ENCODE measurements at regions not wholly inside any gene's neighbourhood (a gene's known extent, or its start where the extent isn't known, plus 50 kb on each side); places are given as distances from the start of the nearest gene placed in this dataset.

GRCh38 chr1:192713921-192714320, 78.0 kb downstream of the RGS13 start:
- no peak for DNase-seq
- in situ Hi-C loops (cut with HindIII; ENCODE audit: low pct_ligation_motif_present, low pct_unique_long_range_greater_than_20kb, low sequenced_read_pairs) = no loop called here

GRCh38 chr1:192724670-192725069, 84.2 kb upstream of the RGS2 start:
- in situ Hi-C loops (cut with HindIII; ENCODE audit: low pct_ligation_motif_present, low pct_unique_long_range_greater_than_20kb, low sequenced_read_pairs) = no loop called here
- peak; percentile 40 for DNase-seq

DNA sequence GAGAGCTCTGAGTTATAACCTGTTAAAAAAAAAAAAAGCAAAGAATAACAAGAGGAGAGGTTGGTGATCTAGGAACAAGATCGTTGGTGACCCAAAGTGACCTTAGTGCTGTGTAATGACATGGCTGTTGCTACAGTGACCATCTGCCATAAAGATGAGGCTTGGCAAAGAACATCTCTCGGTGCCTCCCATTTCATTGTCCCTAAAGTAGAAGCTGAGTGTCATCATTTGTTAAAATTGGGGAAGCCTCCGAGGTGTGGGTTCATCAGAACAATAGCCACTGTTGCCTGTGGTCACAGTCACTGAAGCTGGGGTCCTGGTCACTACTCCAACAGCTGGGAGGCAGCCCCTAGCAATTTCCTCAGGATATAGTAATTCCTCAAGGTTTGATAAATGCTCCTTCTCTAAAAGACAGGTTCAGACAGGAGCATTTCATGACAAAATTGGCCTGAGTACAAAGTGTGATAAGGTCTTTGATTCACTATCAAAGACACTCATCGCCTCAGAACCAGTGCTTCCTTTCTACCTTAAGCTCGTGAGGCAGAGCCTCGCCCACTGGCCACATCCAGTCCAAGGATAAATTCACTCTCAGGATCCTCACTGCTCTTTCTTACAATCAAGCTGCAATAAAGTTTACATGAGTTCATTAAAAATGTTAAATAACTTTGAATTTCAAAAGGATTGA, 81.9 kb upstream of the RGS2 start:
- in situ Hi-C loops (cut with HindIII; ENCODE audit: low pct_ligation_motif_present, low pct_unique_long_range_greater_than_20kb, low sequenced_read_pairs) = no loop called here
- DNase-seq = no peak

GRCh38 chr1:192729500-192729899, 79.3 kb upstream of the RGS2 start:
- in situ Hi-C loops (cut with HindIII; ENCODE audit: low pct_ligation_motif_present, low pct_unique_long_range_greater_than_20kb, low sequenced_read_pairs) = no loop called here

GRCh38 chr1:192730198-192730597, 78.6 kb upstream of the RGS2 start:
- in situ Hi-C loops (cut with HindIII; ENCODE audit: low pct_ligation_motif_present, low pct_unique_long_range_greater_than_20kb, low sequenced_read_pairs) = no loop called here
- DNase-seq = no peak

More at GRCh38 chr1:192729500-192729899, 79.3 kb upstream of the RGS2 start:
- DNase-seq = no peak

- in situ Hi-C loops (cut with HindIII; ENCODE audit: low pct_ligation_motif_present, low pct_unique_long_range_greater_than_20kb, low sequenced_read_pairs) = no loop called here
- DNase-seq = peak; percentile 47
Measured at GRCh38 chr1:192732787-192733186, 76.1 kb upstream of the RGS2 start.

DNA sequence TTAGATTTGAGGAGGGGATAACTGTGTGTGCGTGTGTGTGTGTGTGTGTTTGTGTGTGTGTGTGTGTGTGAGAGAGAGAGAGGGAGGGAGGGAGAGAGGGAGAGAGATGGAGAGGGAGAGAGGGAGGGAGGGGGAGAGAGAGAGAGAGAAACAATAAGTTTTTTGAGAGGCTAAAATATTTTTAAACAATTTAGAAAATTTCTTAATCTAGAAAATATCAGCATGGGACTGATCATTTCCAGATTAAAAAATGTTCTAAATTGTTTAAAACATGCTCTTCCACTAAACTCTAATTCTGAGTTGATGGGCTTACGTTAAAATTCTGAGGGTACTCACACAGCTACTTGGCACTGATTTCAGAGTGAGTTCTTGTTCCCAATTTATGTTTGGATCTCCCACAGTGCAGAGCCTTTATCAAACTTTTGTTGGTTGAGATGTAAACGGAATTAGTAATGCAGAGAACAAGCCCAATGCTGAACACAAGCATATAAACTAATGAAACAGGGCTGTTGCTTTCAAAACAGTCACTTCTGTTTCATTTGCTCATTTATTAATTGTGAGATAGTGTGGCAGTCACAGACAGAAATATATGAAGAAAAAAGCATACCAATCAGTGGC, 73.4 kb upstream of the RGS2 start:
- in situ Hi-C loops (cut with HindIII; ENCODE audit: low pct_ligation_motif_present, low pct_unique_long_range_greater_than_20kb, low sequenced_read_pairs) = no loop called here
- DNase-seq = no peak

- in situ Hi-C loops (cut with HindIII; ENCODE audit: low pct_ligation_motif_present, low pct_unique_long_range_greater_than_20kb, low sequenced_read_pairs) = no loop called here
- no peak for DNase-seq
Measured at GRCh38 chr1:192737306-192737705, 71.5 kb upstream of the RGS2 start.

GRCh38 chr1:192739476-192740184, 69.2 kb upstream of the RGS2 start:
- DNase-seq = no peak
- in situ Hi-C loops (cut with HindIII; ENCODE audit: low pct_ligation_motif_present, low pct_unique_long_range_greater_than_20kb, low sequenced_read_pairs) = no loop called here

- in situ Hi-C loops (cut with HindIII; ENCODE audit: low pct_ligation_motif_present, low pct_unique_long_range_greater_than_20kb, low sequenced_read_pairs) = no loop called here
- no peak for DNase-seq
Measured at GRCh38 chr1:192740214-192740613, 68.6 kb upstream of the RGS2 start.

GRCh38 chr1:192741095-192741494, 67.7 kb upstream of the RGS2 start:
- DNase-seq = no peak
- in situ Hi-C loops (cut with HindIII; ENCODE audit: low pct_ligation_motif_present, low pct_unique_long_range_greater_than_20kb, low sequenced_read_pairs) = no loop called here

GRCh38 chr1:192747301-192747700, 61.5 kb upstream of the RGS2 start:
- in situ Hi-C loops (cut with HindIII; ENCODE audit: low pct_ligation_motif_present, low pct_unique_long_range_greater_than_20kb, low sequenced_read_pairs) = no loop called here
- peak; percentile 80 for DNase-seq

- in situ Hi-C loops (cut with HindIII; ENCODE audit: low pct_ligation_motif_present, low pct_unique_long_range_greater_than_20kb, low sequenced_read_pairs) = no loop called here
- DNase-seq = peak; percentile 40
Measured at GRCh38 chr1:192747943-192748342, 60.9 kb upstream of the RGS2 start.

DNA sequence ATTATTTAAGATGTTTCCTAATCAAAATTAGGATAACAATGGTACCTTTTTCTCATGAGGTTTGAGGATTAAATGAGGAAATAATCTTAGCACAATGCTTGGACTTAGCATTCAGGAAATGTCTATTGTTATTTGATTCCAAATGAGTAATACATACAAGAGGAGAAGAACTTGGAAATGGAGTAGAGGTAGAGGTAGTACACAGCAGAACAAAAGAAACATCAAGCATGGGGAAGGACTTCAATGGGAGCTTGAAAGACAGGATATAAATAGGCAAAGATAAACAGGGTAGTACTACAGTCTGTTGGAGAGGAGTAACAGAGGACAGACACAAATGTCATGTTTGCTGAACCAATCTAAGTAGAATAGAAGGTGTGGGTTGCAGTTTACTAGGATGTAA, 59.5 kb upstream of the RGS2 start:
- in situ Hi-C loops (cut with HindIII; ENCODE audit: low pct_ligation_motif_present, low pct_unique_long_range_greater_than_20kb, low sequenced_read_pairs) = no loop called here

GRCh38 chr1:192751260-192751659, 57.6 kb upstream of the RGS2 start:
- in situ Hi-C loops (cut with HindIII; ENCODE audit: low pct_ligation_motif_present, low pct_unique_long_range_greater_than_20kb, low sequenced_read_pairs) = no loop called here
- DNase-seq = no peak

More for the DNA sequence above, 59.5 kb upstream of the RGS2 start:
- DNase-seq = no peak

DNA sequence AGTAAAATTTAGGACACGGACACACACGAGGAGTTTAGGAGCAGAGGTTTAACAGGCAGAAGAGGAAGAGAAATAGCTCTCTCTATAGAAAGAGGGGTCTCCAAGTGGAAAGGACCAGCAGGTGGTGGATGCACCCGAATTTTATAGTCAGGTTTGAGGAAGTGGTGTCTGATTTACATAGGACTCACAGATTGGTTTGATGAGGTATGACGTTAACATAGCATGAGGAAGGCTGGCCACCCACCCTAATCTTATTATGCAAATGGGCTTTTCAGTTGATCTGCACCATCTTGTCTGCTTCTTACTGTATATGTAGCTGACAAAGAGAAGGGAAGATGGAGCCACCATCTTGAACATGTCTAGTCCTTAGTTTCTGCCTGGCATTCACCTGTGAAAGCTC, 52.5 kb upstream of the RGS2 start:
- DNase-seq = no peak
- in situ Hi-C loops (cut with HindIII; ENCODE audit: low pct_ligation_motif_present, low pct_unique_long_range_greater_than_20kb, low sequenced_read_pairs) = no loop called here

- in situ Hi-C loops (cut with HindIII; ENCODE audit: low pct_ligation_motif_present, low pct_unique_long_range_greater_than_20kb, low sequenced_read_pairs) = no loop called here
Measured at GRCh38 chr1:192756847-192757246, 52.0 kb upstream of the RGS2 start.

GRCh38 chr1:192758492-192758891, 50.3 kb upstream of the RGS2 start:
- in situ Hi-C loops (cut with HindIII; ENCODE audit: low pct_ligation_motif_present, low pct_unique_long_range_greater_than_20kb, low sequenced_read_pairs) = no loop called here
- DNase-seq = no peak

More at GRCh38 chr1:192756847-192757246, 52.0 kb upstream of the RGS2 start:
- DNase-seq = no peak

All from ACHN (cell line).